HCT116 (cell line): ENCODE measurements at regions not wholly inside any gene's neighbourhood (a gene's known extent, or its start where the extent isn't known, plus 50 kb on each side); places are given as distances from the start of the nearest gene placed in this dataset.

ENCODE experiments used
- ATAC-seq: fragments of 200-7000 bp; cut with Tn5 transposase; 2 replicates; pipeline ENCODE4 v1.9.1; 2020; ENCODE audit warnings: mild to moderate bottlenecking, moderate library complexity
- BruUV-seq: library from RNA; stranded (reverse); fragments of 400-500 nt; replicated peaks from 2 replicates; lab custom pipeline; 2021; lab: Mats Ljungman, UMichigan
- CTCF ChIA-PET: fragments of 300-600 bp; sonication (Branson Sonifier 250); formaldehyde crosslinking; loops from one replicate; lab custom pipeline; 2021; ENCODE audit warnings: antibody characterized with exemption; lab: Charles Lee
- POLR2A ChIA-PET: fragments of 300-600, 350-600 bp; sonication (Branson Sonifier 250); formaldehyde crosslinking; loops from one replicate; lab custom pipeline; 2021; ENCODE audit warnings: antibody characterized with exemption; lab: Charles Lee
- RAD21 ChIA-PET, 2 experiments: fragments of 300-600 bp; sonication (Branson Sonifier 250); formaldehyde crosslinking; loops; one replicate each; lab custom pipeline; 2023; ENCODE audit warnings: low total read pairs in 2 of 2; ENCODE audit not compliant: uncharacterized antibody in 2 of 2, unreplicated experiment in 2 of 2, low non-redundant PET in 1 of 2; lab: Charles Lee
- DNase-seq: peaks from one replicate; pipeline ENCODE4 v3.0.0-alpha.2; 2010; ENCODE audit warnings: low read depth, low spot score
- H2AFZ ChIP-seq: fragments of 200-600 bp; shearing (Covaris generic), sonication (generic); 2 replicates; pipeline ENCODE4 v1.6.1; 2017; ENCODE audit warnings: low read depth, mixed run types, mixed read lengths, antibody characterized with exemption, low read length; ENCODE audit not compliant: poor library complexity, severe bottlenecking
- H3K27ac ChIP-seq: 2 replicates; pipeline ENCODE4 v1.5.1; 2012; ENCODE audit warnings: low read depth, low read length
- H3K27me3 ChIP-seq: fragments of 200-600 bp; sonication (generic); 2 replicates; pipeline ENCODE4 v1.6.1; 2016; ENCODE audit warnings: mixed run types, low read length, mixed read lengths; ENCODE audit not compliant: insufficient read depth
- H3K36me3 ChIP-seq, 2 experiments: fragments of 200-500 bp in 1 of 2; fragments of 200-600 bp in 1 of 2; sonication (Bioruptor generic) in 1 of 2; sonication (generic) in 1 of 2; 2 replicates each; pipeline versions ENCODE4 v1.5.1 to v1.6.1; 2014 to 2016; ENCODE audit warnings: low read length in 2 of 2, inconsistent platforms in 1 of 2, mixed read lengths in 1 of 2, mixed run types in 1 of 2; ENCODE audit not compliant: insufficient read depth in 2 of 2, control insufficient read depth in 1 of 2
- H3K4me1 ChIP-seq, 2 experiments: fragments of 200-600 bp in 1 of 2; sonication (generic) in 1 of 2; 2 replicates each; pipeline versions ENCODE4 v1.5.1 to v1.6.1; 2012 to 2017; ENCODE audit warnings: low read length in 2 of 2, inconsistent platforms in 1 of 2, mild to moderate bottlenecking in 1 of 2, mixed read lengths in 1 of 2, mixed run types in 1 of 2, moderate library complexity in 1 of 2; ENCODE audit not compliant: insufficient read depth in 2 of 2, control insufficient read depth in 1 of 2
- H3K4me2 ChIP-seq: fragments of 200-600 bp; sonication (generic); 2 replicates; pipeline ENCODE4 v1.6.1; 2017; ENCODE audit warnings: mixed run types, low read length, mixed read lengths
- H3K4me3 ChIP-seq, 2 experiments: fragments of 200-600 bp in 1 of 2; sonication (generic) in 1 of 2; replicated peaks in 1 of 2; 2 replicates each; pipeline ENCODE4 v1.5.1; 2011 to 2016; ENCODE audit warnings: low read length in 2 of 2, control low read depth in 1 of 2, low read depth in 1 of 2, mild to moderate bottlenecking in 1 of 2, mixed read lengths in 1 of 2, mixed run types in 1 of 2
- H3K79me2 ChIP-seq: fragments of 200-600 bp; sonication (generic); 2 replicates; pipeline ENCODE4 v1.6.1; 2017; ENCODE audit warnings: mild to moderate bottlenecking, mixed run types, low read length, moderate library complexity, mixed read lengths; ENCODE audit not compliant: insufficient read depth
- H3K9ac ChIP-seq: fragments of 200-600 bp; sonication (generic); 2 replicates; pipeline ENCODE4 v1.6.1; 2016; ENCODE audit warnings: low read length, mixed read lengths
- H3K9me2 ChIP-seq: fragments of 200-600 bp; sonication (generic), shearing (Covaris generic); 2 replicates; pipeline ENCODE4 v1.6.1; 2017; ENCODE audit warnings: mixed run types, mild to moderate bottlenecking, moderate library complexity; ENCODE audit not compliant: insufficient read depth
- H3K9me3 ChIP-seq, 2 experiments: fragments of 200-500 bp in 1 of 2; fragments of 200-600 bp in 1 of 2; sonication (Bioruptor generic) in 1 of 2; sonication (generic) in 1 of 2; 2 replicates each; pipeline ENCODE4 v1.6.1; 2014 to 2017; ENCODE audit warnings: low read length in 2 of 2, mixed read lengths in 2 of 2, inconsistent platforms in 1 of 2, low read depth in 1 of 2, mild to moderate bottlenecking in 1 of 2, mixed run types in 1 of 2, moderate library complexity in 1 of 2; ENCODE audit not compliant: control insufficient read depth in 1 of 2, insufficient read depth in 1 of 2
- H4K20me1 ChIP-seq: fragments of 200-600 bp; sonication (generic), shearing (Covaris generic); 2 replicates; pipeline ENCODE4 v1.6.1; 2017; ENCODE audit warnings: mixed run types, mild to moderate bottlenecking, moderate library complexity; ENCODE audit not compliant: insufficient read depth
- CBX3 ChIP-seq: IDR thresholded peaks from 2 replicates; pipeline ENCODE4 v1.6.1; 2012; ENCODE audit warnings: low read depth
- EGR1 ChIP-seq: IDR thresholded peaks from 2 replicates; pipeline ENCODE4 v1.6.1; 2012; ENCODE audit warnings: low read depth
- ELF1 ChIP-seq: IDR thresholded peaks from 2 replicates; pipeline ENCODE4 v1.6.1; 2012; ENCODE audit warnings: low read depth, borderline replicate concordance
- EZH2phosphoT487 ChIP-seq: fragments of 200-600 bp; IDR thresholded peaks from 2 replicates; pipeline ENCODE4 v1.6.1; 2018; ENCODE audit warnings: antibody characterized with exemption, borderline replicate concordance
- JUND ChIP-seq: IDR thresholded peaks from 2 replicates; pipeline ENCODE4 v1.6.1; 2012
- POLR2A ChIP-seq: IDR thresholded peaks from 2 replicates; pipeline ENCODE4 v1.7.0; 2011; ENCODE audit warnings: borderline replicate concordance; ENCODE audit not compliant: insufficient read depth, insufficient read length; ENCODE audit errors: extremely low read depth
- RAD21 ChIP-seq: IDR thresholded peaks from 2 replicates; pipeline ENCODE4 v1.6.1; 2012; ENCODE audit warnings: low read depth, mild to moderate bottlenecking
- SIN3A ChIP-seq: IDR thresholded peaks from 2 replicates; pipeline ENCODE4 v1.6.1; 2012; ENCODE audit warnings: low read depth
- SP1 ChIP-seq: IDR thresholded peaks from 2 replicates; pipeline ENCODE4 v1.6.1; 2012; ENCODE audit warnings: low read depth
- TCF7L2 ChIP-seq: IDR thresholded peaks from 2 replicates; pipeline ENCODE4 v1.7.0; 2011; ENCODE audit warnings: borderline replicate concordance, inconsistent platforms; ENCODE audit not compliant: insufficient read depth, insufficient read length; ENCODE audit errors: extremely low read depth
- ZFX ChIP-seq: fragments of 450-650 bp; IDR thresholded peaks from 2 replicates; pipeline ENCODE4 v1.6.1; 2017
- ZNF274 ChIP-seq: fragments of 200-500 bp; sonication (Bioruptor generic); IDR thresholded peaks from 2 replicates; pipeline ENCODE4 v1.6.1; 2014; ENCODE audit warnings: mild to moderate bottlenecking, low read depth, low read length, inconsistent platforms
- intact Hi-C: fragments of 100-400 bp; cut with micrococcal nuclease; formaldehyde crosslinking; loops from 2 replicates; pipeline ENCODE4 v1.10.0; 2022
- TF ChIP-seq, protein P1 (sequence below): IDR thresholded peaks from 2 replicates; pipeline ENCODE4 v1.6.1; 2012
- TF ChIP-seq, protein P2 (sequence below): IDR thresholded peaks from 2 replicates; pipeline ENCODE4 v1.6.1; 2012
- TF ChIP-seq, protein P3 (sequence below): IDR thresholded peaks from 2 replicates; pipeline ENCODE4 v1.6.1; 2012; ENCODE audit warnings: low read depth
- TF ChIP-seq, protein P4 (sequence below): IDR thresholded peaks from 2 replicates; pipeline ENCODE4 v1.6.1; 2011; ENCODE audit warnings: mild to moderate bottlenecking, low read length, moderate library complexity; ENCODE audit not compliant: insufficient replicate concordance; ENCODE audit errors: extremely low read depth

- peaks cover 11% of the 10 kb centered on the region; the same call in 1 of the 2 replicates for H3K79me2 ChIP-seq
- H3K9me3 ChIP-seq = no peaks in the 10 kb centered on the region
- H3K4me1 ChIP-seq = no peaks in the 10 kb centered on the region
- H3K36me3 ChIP-seq = peaks cover 0 to 3% of the 10 kb centered on the region in 2 experiments; a peak in 2 of 4 replicates
- BruUV-seq = no TSS peak
- POLR2A ChIA-PET = no interaction called here
- no peaks in the 10 kb centered on the region for H3K27me3 ChIP-seq
- intact Hi-C loops = no loop called here
- DNase-seq (no peak), ATAC-seq (no peak)
- H3K4me3 ChIP-seq = no peak overlapping the region
- H3K4me2 ChIP-seq = no peak overlapping the region
- no peak overlapping the region for H3K27ac ChIP-seq
- no peak overlapping the region for H2AFZ ChIP-seq
- no peaks in the 10 kb centered on the region for H4K20me1 ChIP-seq
- no peaks in the 10 kb centered on the region for H3K9me2 ChIP-seq
- RAD21 ChIA-PET = no interaction called here
- CTCF ChIA-PET = no interaction called here
- no peak overlapping the region for H3K9ac ChIP-seq
- TF ChIP-seq ZFX (no peak), EGR1 (no peak), SP1 (no peak), RAD21 (no peak), JUND (no peak), ELF1 (no peak), TCF7L2 (no peak)
- TF ChIP-seq, protein P1, sequence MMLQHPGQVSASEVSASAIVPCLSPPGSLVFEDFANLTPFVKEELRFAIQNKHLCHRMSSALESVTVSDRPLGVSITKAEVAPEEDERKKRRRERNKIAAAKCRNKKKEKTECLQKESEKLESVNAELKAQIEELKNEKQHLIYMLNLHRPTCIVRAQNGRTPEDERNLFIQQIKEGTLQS = no peak
- TF ChIP-seq, protein P2, sequence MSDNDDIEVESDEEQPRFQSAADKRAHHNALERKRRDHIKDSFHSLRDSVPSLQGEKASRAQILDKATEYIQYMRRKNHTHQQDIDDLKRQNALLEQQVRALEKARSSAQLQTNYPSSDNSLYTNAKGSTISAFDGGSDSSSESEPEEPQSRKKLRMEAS = no peak
Observed at GRCh38 chr2:74081763-74082110, 66.0 kb downstream of the BOLA3 start.

- POLR2A ChIA-PET = no interaction called here
- intact Hi-C loops = no loop called here
- CTCF ChIA-PET = no interaction called here
- ATAC-seq (no peak), DNase-seq (no peak)
- no TSS peak for BruUV-seq
- RAD21 ChIA-PET = no interaction called here
- no peak overlapping the region for H2AFZ ChIP-seq
- H4K20me1 ChIP-seq = no peaks in the 10 kb centered on the region
- no peak overlapping the region for H3K9ac ChIP-seq
- H3K27me3 ChIP-seq = no peaks in the 10 kb centered on the region
- no peaks in the 10 kb centered on the region for H3K9me2 ChIP-seq
- no peaks in the 10 kb centered on the region; the same call in 1 of the 2 replicates for H3K79me2 ChIP-seq
- H3K4me1 ChIP-seq = no peaks in the 10 kb centered on the region
- no peak overlapping the region for H3K4me2 ChIP-seq
- H3K36me3 ChIP-seq = peaks cover 5 to 9% of the 10 kb centered on the region in 2 experiments; a peak in 3 of 4 replicates
- no peak overlapping the region for H3K27ac ChIP-seq
- H3K4me3 ChIP-seq = no peak overlapping the region
- no peaks in the 10 kb centered on the region for H3K9me3 ChIP-seq
- no peak for TF ChIP-seq EGR1
- TF ChIP-seq EZH2phosphoT487 = no peak
- no peak for TF ChIP-seq JUND
- no peak for TF ChIP-seq RAD21
- no peak for TF ChIP-seq SIN3A
- TF ChIP-seq, protein P3, sequence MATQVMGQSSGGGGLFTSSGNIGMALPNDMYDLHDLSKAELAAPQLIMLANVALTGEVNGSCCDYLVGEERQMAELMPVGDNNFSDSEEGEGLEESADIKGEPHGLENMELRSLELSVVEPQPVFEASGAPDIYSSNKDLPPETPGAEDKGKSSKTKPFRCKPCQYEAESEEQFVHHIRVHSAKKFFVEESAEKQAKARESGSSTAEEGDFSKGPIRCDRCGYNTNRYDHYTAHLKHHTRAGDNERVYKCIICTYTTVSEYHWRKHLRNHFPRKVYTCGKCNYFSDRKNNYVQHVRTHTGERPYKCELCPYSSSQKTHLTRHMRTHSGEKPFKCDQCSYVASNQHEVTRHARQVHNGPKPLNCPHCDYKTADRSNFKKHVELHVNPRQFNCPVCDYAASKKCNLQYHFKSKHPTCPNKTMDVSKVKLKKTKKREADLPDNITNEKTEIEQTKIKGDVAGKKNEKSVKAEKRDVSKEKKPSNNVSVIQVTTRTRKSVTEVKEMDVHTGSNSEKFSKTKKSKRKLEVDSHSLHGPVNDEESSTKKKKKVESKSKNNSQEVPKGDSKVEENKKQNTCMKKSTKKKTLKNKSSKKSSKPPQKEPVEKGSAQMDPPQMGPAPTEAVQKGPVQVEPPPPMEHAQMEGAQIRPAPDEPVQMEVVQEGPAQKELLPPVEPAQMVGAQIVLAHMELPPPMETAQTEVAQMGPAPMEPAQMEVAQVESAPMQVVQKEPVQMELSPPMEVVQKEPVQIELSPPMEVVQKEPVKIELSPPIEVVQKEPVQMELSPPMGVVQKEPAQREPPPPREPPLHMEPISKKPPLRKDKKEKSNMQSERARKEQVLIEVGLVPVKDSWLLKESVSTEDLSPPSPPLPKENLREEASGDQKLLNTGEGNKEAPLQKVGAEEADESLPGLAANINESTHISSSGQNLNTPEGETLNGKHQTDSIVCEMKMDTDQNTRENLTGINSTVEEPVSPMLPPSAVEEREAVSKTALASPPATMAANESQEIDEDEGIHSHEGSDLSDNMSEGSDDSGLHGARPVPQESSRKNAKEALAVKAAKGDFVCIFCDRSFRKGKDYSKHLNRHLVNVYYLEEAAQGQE = no peak
- no peak for TF ChIP-seq POLR2A
- no peak for TF ChIP-seq ZNF274
- no peak for TF ChIP-seq ELF1
- TF ChIP-seq, protein P4, sequence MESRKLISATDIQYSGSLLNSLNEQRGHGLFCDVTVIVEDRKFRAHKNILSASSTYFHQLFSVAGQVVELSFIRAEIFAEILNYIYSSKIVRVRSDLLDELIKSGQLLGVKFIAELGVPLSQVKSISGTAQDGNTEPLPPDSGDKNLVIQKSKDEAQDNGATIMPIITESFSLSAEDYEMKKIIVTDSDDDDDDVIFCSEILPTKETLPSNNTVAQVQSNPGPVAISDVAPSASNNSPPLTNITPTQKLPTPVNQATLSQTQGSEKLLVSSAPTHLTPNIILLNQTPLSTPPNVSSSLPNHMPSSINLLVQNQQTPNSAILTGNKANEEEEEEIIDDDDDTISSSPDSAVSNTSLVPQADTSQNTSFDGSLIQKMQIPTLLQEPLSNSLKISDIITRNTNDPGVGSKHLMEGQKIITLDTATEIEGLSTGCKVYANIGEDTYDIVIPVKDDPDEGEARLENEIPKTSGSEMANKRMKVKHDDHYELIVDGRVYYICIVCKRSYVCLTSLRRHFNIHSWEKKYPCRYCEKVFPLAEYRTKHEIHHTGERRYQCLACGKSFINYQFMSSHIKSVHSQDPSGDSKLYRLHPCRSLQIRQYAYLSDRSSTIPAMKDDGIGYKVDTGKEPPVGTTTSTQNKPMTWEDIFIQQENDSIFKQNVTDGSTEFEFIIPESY = no peak
- no peak for TF ChIP-seq TCF7L2
- no peak for TF ChIP-seq CBX3
Observed at GRCh38 chr2:74083750-74084149, 64.0 kb downstream of the BOLA3 start.
